ENCODE measurements at regions not wholly inside any gene's neighbourhood (a gene's known extent, or its start where the extent isn't known, plus 50 kb on each side); places are given as distances from the start of the nearest gene placed in this dataset.

DNA sequence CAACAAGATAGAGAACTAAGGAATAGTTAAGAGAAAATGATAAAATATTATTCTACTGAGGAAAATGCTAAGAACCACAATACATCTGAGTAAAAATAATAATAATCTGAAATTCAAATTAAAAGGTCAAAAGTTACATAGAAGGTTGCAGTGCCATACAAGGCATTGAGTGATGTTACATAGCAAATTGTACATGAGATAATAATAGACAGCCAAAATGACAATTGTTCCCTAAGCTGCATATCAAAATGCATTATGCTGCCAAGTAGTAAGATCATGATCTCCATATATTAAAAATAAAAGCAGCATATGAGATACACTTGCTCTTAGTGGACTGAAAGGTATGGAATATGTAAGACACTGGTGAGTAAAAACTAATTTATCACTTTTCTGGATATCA, 547.7 kb downstream of the KCNT2 start:
- Histone ChIP-seq H2AFZ (ENCODE audit: control insufficient read depth, low read depth, low read length) (no peak overlapping the region), H3K79me2 (ENCODE audit: control insufficient read depth, insufficient read depth, low read length) (no peaks in the 10 kb centered on the region), H3K36me3 (ENCODE audit: control insufficient read depth in 2 of 2, insufficient read depth in 2 of 2, low read length in 1 of 2) (no peaks in the 10 kb centered on the region), H3K4me1 (ENCODE audit: control insufficient read depth, insufficient read depth, low read length) (no peaks in the 10 kb centered on the region), H4K20me1 (ENCODE audit: control insufficient read depth, insufficient read depth) (no peaks in the 10 kb centered on the region), H3K27me3 (replicated peaks in 1 of 2; ENCODE audit: control insufficient read depth in 2 of 2, insufficient read depth in 2 of 2, low read length in 1 of 2) (no peaks in the 10 kb centered on the region), H3K27ac (ENCODE audit: control insufficient read depth, insufficient read depth) (no peak overlapping the region), H3K4me2 (ENCODE audit: control insufficient read depth, insufficient read depth) (no peak overlapping the region), H3K9me3 (replicated peaks; ENCODE audit: control insufficient read depth, insufficient read depth, low read length) (no peaks in the 10 kb centered on the region), H3K4me3 (no peak overlapping the region), H3K9ac (ENCODE audit: control insufficient read depth, insufficient read depth, low read length) (no peak overlapping the region)
- DNase-seq (ENCODE audit: low read depth, low spot score) (no peak), FAIRE-seq (no peak), ATAC-seq (no peak)
- BruUV-seq (replicated peaks), result no TSS peak
- in situ Hi-C loops (cut with MboI) (no loop called here), intact Hi-C loops (cut with micrococcal nuclease; ENCODE audit: unreplicated experiment) (no loop called here)
- ChIA-PET CTCF (interaction anchor here (1.2 kb wide), 1 partner anchor 14 kb away, joined by 3 read pairs; no protein-coding TSS in a partner anchor), RAD21 (ENCODE audit: unreplicated experiment) (no interaction called here), SMC1A (ENCODE audit: uncharacterized antibody, unreplicated experiment) (no interaction called here), POLR2A (no interaction called here)
- TF ChIP-seq SP1 (IDR thresholded peaks at IDR 0.05; ENCODE audit: low read depth, low read length) (no peak), BCL11A (IDR thresholded peaks at IDR 0.05; ENCODE audit: low read depth, low read length) (no peak), ZNF384 (IDR thresholded peaks at IDR 0.05; ENCODE audit: borderline replicate concordance, low read depth, low read length) (no peak), EP300 (IDR thresholded peaks at IDR 0.05; ENCODE audit: borderline replicate concordance in 1 of 2, control insufficient read depth in 1 of 2, low read depth in 2 of 2, low read length in 2 of 2) (no peak), SMARCA5 (IDR thresholded peaks at IDR 0.05) (no peak), MEF2B (IDR thresholded peaks at IDR 0.05; ENCODE audit: partially characterized antibody, poor library complexity, severe bottlenecking) (no peak)

DNA sequence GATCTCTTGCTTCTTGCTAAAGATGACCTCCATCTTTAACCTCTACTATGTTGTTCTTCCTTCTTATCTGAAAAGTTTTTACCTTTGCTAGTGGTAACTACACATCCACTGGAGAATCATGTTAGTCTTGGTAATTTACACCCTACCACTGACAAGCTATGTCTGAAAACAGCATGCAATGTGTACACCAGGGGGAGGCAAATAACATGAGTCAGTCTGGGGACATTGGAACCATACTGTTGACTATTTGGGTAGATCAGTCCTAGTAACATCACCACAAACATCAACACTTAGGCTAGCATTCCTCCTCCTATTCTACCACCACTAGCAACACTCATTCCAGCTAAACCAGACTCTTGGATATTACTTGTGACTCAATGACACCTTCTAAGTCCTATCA, 549.0 kb downstream of the KCNT2 start:
- Histone ChIP-seq H3K4me3 (no peak overlapping the region), H3K4me2 (ENCODE audit: control insufficient read depth, insufficient read depth) (no peak overlapping the region), H3K9me3 (replicated peaks; ENCODE audit: control insufficient read depth, insufficient read depth, low read length) (no peaks in the 10 kb centered on the region), H3K4me1 (ENCODE audit: control insufficient read depth, insufficient read depth, low read length) (no peaks in the 10 kb centered on the region), H2AFZ (ENCODE audit: control insufficient read depth, low read depth, low read length) (no peak overlapping the region), H3K79me2 (ENCODE audit: control insufficient read depth, insufficient read depth, low read length) (no peaks in the 10 kb centered on the region), H3K36me3 (ENCODE audit: control insufficient read depth in 2 of 2, insufficient read depth in 2 of 2, low read length in 1 of 2) (no peaks in the 10 kb centered on the region), H4K20me1 (ENCODE audit: control insufficient read depth, insufficient read depth) (no peaks in the 10 kb centered on the region), H3K9ac (ENCODE audit: control insufficient read depth, insufficient read depth, low read length) (no peak overlapping the region), H3K27ac (ENCODE audit: control insufficient read depth, insufficient read depth) (no peak overlapping the region), H3K27me3 (replicated peaks in 1 of 2; ENCODE audit: control insufficient read depth in 2 of 2, insufficient read depth in 2 of 2, low read length in 1 of 2) (no peaks in the 10 kb centered on the region)
- no peak for FAIRE-seq
- TF ChIP-seq TARDBP (IDR thresholded peaks at IDR 0.05; ENCODE audit: borderline replicate concordance), result no peak
- TF ChIP-seq, protein P1, sequence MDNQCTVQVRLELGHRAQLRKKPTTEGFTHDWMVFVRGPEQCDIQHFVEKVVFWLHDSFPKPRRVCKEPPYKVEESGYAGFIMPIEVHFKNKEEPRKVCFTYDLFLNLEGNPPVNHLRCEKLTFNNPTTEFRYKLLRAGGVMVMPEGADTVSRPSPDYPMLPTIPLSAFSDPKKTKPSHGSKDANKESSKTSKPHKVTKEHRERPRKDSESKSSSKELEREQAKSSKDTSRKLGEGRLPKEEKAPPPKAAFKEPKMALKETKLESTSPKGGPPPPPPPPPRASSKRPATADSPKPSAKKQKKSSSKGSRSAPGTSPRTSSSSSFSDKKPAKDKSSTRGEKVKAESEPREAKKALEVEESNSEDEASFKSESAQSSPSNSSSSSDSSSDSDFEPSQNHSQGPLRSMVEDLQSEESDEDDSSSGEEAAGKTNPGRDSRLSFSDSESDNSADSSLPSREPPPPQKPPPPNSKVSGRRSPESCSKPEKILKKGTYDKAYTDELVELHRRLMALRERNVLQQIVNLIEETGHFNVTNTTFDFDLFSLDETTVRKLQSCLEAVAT (IDR thresholded peaks at IDR 0.05), result no peak
- no peak for TF ChIP-seq EED (IDR thresholded peaks at IDR 0.05; ENCODE audit: low read depth)
- TF ChIP-seq NFXL1 (IDR thresholded peaks at IDR 0.05; ENCODE audit: borderline replicate concordance), result no peak
- no peak for TF ChIP-seq FOS (IDR thresholded peaks at IDR 0.05; ENCODE audit: borderline replicate concordance, extremely low read depth, insufficient read length)
- no peak for TF ChIP-seq SMAD1 (IDR thresholded peaks at IDR 0.05; ENCODE audit: low read depth, partially characterized antibody)
- TF ChIP-seq, protein P2, sequence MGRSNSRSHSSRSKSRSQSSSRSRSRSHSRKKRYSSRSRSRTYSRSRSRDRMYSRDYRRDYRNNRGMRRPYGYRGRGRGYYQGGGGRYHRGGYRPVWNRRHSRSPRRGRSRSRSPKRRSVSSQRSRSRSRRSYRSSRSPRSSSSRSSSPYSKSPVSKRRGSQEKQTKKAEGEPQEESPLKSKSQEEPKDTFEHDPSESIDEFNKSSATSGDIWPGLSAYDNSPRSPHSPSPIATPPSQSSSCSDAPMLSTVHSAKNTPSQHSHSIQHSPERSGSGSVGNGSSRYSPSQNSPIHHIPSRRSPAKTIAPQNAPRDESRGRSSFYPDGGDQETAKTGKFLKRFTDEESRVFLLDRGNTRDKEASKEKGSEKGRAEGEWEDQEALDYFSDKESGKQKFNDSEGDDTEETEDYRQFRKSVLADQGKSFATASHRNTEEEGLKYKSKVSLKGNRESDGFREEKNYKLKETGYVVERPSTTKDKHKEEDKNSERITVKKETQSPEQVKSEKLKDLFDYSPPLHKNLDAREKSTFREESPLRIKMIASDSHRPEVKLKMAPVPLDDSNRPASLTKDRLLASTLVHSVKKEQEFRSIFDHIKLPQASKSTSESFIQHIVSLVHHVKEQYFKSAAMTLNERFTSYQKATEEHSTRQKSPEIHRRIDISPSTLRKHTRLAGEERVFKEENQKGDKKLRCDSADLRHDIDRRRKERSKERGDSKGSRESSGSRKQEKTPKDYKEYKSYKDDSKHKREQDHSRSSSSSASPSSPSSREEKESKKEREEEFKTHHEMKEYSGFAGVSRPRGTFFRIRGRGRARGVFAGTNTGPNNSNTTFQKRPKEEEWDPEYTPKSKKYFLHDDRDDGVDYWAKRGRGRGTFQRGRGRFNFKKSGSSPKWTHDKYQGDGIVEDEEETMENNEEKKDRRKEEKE (IDR thresholded peaks at IDR 0.05), result no peak
- no peak for TF ChIP-seq RELA (IDR thresholded peaks at IDR 0.05; ENCODE audit: borderline replicate concordance, partially characterized antibody)
- no peak for TF ChIP-seq SPI1 (IDR thresholded peaks at IDR 0.05; ENCODE audit: borderline replicate concordance, insufficient read depth, low read depth, low read length)
- in situ Hi-C loops (cut with MboI) (no loop called here), intact Hi-C loops (cut with micrococcal nuclease; ENCODE audit: unreplicated experiment) (no loop called here)
- POLR2A ChIA-PET, result no interaction called here
- CTCF ChIA-PET, result no interaction called here
- BruUV-seq (replicated peaks), result no TSS peak
- DNase-seq (ENCODE audit: low read depth, low spot score), result no peak
- ATAC-seq, result no peak
- RAD21 ChIA-PET (ENCODE audit: unreplicated experiment), result no interaction called here
- SMC1A ChIA-PET (ENCODE audit: uncharacterized antibody, unreplicated experiment), result no interaction called here
